Stimulated activated CD4-positive, alpha-beta T cell treated with anti-CD3 and anti-CD28 coated beads, Interleukin-15, amount 100 ng/mL, for 48 hours (primary cell): ENCODE measurements at regions not wholly inside any gene's neighbourhood (a gene's known extent, or its start where the extent isn't known, plus 50 kb on each side); places are given as distances from the start of the nearest gene placed in this dataset.
"Not testable (repeated sequence)": the region's sequence is repeated elsewhere in the genome, so short reads cannot be mapped to it uniquely, and the experiment has no call there.

ENCODE experiments used
- DNase-seq, 2 donors: peaks; one replicate each; pipeline ENCODE4 v3.0.0-alpha.2; 2020; ENCODE audit warnings: low read depth in 2 of 2

- DNase-seq, result no peak
Measured at GRCh38 chr3:159045279-159045885, 243.5 kb downstream of the MFSD1 start.

DNA sequence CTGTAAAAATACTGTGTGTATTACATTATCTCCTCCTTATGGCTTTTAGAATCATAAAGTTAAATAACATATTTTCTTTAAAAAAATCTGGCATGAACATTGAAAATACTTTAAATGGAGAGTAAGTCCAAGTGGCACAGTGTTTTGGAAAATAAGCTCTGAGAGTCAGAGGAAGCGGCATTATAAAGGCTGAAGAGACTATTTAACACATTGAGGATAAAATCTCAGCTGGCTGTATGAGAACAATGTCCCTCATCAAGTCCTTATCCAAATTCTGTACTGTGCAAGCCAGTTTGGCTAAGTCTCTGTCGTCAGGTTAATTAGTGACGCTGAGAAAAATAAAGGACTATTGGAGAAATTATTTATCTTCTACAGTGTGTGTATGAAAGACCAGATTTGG lies 245.5 kb downstream of the MFSD1 start:
- no peak for DNase-seq

GRCh38 chr3:159052494-159052893 lies 250.6 kb downstream of the MFSD1 start:
- DNase-seq, result not testable (repeated sequence)

- DNase-seq, result no peak
Measured at GRCh38 chr3:159057621-159058020, 255.8 kb downstream of the MFSD1 start.

DNA sequence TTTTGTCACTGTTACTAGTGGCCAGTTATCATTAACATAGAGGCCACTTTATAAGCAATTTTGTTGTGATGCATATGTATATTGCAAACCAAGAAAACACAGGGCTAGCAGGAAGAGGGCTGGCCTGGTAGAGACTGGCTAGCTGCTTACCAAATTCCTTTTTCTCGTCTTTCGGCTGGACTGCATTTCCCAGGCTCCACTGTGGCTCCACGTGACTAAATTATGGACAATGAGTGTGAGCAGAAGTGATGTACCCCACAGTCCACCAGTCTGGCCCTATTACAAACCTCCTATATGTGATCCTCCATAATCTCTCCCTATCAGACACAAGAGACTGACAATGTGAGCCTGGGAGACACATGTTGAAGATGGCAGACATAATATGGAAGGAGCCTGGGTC lies 257.0 kb downstream of the MFSD1 start:
- no peak for DNase-seq

- DNase-seq, result no peak
Measured at GRCh38 chr3:159059395-159059794, 257.5 kb downstream of the MFSD1 start.

- no peak for DNase-seq
Measured at GRCh38 chr3:159062734-159063410, 261.0 kb downstream of the MFSD1 start.

DNA sequence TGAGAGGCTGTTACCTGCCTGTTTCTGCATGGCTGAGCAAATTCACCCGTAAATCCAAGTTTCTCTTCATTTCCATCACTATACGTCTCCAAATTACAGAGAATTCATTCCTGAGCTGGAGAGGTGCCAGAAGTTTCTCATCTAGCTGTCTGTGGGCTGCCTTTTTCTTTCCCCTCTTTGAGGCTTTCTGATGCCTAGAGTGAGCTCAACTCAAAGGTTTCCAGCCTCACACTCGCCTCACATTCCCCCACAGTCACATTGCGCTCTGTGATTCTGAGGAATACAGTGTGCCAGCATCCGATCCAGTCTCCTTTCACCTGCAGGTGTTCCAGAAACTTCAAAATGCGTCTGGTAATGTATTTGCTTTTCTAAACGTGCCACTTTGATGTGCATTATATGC lies 267.2 kb downstream of the MFSD1 start, which contains the start of gene IQCJ:
Gene IQCJ, plus strand, starts transcription at position 229 of the 400 bp plus-strand sequence.
- no peak for DNase-seq

DNA sequence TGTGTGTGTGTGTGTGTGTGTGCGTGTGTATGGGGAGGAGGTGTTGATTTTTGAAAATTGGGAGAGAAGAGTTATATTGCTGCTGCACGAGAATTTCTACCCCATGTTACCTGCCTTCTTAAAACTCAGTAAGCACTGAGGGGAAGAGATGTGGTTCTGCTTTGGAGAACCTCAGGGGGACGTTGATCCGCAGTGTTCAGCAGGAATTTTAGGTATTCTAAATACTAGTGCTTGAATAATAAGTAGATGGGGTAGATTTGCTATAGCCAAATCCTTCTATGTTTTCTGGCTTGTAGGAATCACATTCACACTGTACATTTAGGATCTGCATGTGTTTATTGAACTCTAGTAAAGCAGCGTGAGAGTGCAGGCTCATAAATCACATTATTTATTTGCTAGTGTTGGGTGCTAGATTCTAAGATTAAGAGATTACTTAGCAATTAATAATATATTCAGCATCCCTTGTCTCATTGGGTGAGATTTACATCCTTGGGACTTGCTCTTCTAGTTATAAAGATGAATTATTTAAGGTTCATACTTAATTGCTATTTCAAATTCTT lies 268.1 kb downstream of the MFSD1 start:
- DNase-seq, result no peak

- no peak for DNase-seq
Measured at GRCh38 chr3:159074756-159075701, 273.2 kb downstream of the MFSD1 start.

DNA sequence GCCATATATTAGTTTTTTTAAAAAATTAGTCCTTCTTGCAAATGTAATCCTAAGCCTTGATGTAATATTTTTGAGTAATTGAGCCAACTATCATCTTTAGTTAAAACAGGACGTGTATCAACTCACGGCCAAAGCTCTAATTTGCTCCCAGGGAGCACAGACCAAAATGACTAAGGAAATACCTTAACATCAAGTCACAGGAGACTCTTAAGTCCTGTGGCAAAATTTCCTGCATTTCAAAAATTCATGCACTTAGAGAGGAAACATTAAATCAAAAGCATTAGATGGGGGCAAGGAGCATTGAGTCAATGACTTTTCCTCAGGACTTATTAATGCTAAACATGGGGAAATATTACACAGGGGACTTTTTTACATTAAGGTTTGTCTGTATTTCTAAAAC lies 276.0 kb downstream of the MFSD1 start:
- DNase-seq, result no peak

- DNase-seq, result no peak
Measured at GRCh38 chr3:159080256-159080655, 278.4 kb downstream of the MFSD1 start.

GRCh38 chr3:159080821-159081220 lies 279.0 kb downstream of the MFSD1 start:
- DNase-seq, result no peak

DNA sequence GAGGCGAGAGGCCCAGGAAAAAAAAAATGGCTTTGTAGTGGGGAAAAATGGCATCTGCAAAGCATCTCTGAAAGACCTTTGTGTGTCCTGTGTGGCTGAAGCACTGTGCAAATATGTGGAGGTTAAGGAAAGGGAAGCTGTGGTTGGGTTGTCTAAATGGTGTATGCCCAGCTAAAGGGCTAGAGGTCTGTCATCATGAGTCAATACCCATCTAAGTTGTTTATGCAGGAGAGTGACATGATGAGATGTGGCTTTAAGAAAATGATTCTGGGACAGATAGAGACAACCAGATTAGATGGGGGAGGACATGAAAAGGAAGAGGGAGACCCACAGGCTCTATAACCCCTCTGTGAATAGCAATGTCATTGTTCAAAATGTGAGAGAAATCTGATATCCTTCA lies 280.7 kb downstream of the MFSD1 start:
- no peak for DNase-seq

GRCh38 chr3:159091936-159092335 lies 290.1 kb downstream of the MFSD1 start:
- no peak for DNase-seq

- no peak for DNase-seq
Measured at GRCh38 chr3:159102001-159102400, 300.1 kb downstream of the MFSD1 start.

GRCh38 chr3:159112724-159113123 lies 310.9 kb downstream of the MFSD1 start:
- no peak for DNase-seq

DNA sequence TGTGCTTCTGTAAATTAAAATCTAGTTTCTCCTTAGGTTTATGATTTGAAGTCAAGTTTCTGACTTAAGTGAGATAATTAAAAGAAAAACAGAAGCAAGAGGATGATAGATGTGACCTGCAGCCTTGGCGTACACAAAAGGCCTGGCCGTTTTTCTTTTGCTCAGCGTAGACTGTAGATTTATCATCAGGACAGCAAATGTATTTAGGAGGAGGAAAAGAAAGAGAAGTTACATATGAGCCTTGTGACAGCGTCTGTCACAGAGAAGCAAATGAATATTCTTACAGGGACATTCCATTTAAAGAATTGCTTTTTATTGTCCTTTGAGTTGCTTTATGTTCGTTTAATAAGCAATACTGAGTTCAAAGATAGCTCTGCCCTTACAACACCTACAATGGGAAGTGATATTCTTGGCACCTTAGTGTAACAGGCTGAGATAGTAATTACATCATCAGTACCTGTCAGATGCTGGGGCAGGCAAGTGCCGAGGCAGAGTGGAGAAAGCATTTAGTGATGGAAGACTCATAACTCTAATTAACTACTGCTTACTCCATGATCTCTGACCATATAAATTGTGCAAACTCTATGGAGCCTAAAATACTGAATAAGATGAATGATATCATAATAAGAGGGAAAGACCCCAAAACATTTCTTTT lies 311.5 kb downstream of the MFSD1 start:
- no peak for DNase-seq

GRCh38 chr3:159114582-159114981 lies 312.7 kb downstream of the MFSD1 start:
- DNase-seq, result no peak

DNA sequence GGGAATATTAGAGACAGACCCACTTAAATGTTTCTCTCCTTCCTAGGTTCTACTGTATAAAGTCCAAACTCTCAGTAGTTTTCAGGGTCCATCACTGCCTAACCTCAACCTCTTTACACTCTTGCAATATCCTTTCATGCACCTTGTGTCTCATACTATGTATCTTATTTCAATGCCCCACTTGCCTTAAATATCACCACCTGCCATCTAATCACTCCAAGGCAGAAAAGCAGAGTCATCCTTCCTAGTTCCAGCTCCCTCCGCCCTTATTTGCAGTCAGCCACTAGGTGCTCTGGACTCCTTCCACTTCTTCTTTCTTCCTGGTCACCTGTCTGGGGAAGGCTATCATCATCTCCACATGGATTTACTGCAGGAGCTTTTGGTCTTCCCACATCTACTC lies 322.0 kb downstream of the MFSD1 start:
- DNase-seq, result no peak

GRCh38 chr3:159126261-159127020 lies 324.6 kb downstream of the MFSD1 start:
- no peak for DNase-seq
